HCT116 (cell line): ENCODE measurements at regions not wholly inside any gene's neighbourhood (a gene's known extent, or its start where the extent isn't known, plus 50 kb on each side); places are given as distances from the start of the nearest gene placed in this dataset.

Experiments
- ATAC-seq: fragments of 200-7000 bp; cut with Tn5 transposase; 2 replicates; pipeline ENCODE4 v1.9.1; 2020; ENCODE audit warnings: mild to moderate bottlenecking, moderate library complexity
- BruUV-seq: library from RNA; stranded (reverse); fragments of 400-500 nt; replicated peaks from 2 replicates; lab custom pipeline; 2021; lab: Mats Ljungman, UMichigan
- CTCF ChIA-PET: fragments of 300-600 bp; sonication (Branson Sonifier 250); formaldehyde crosslinking; loops from one replicate; lab custom pipeline; 2021; ENCODE audit warnings: antibody characterized with exemption; lab: Charles Lee
- POLR2A ChIA-PET: fragments of 300-600, 350-600 bp; sonication (Branson Sonifier 250); formaldehyde crosslinking; loops from one replicate; lab custom pipeline; 2021; ENCODE audit warnings: antibody characterized with exemption; lab: Charles Lee
- RAD21 ChIA-PET, 2 experiments: fragments of 300-600 bp; sonication (Branson Sonifier 250); formaldehyde crosslinking; loops; one replicate each; lab custom pipeline; 2023; ENCODE audit warnings: low total read pairs in 2 of 2; ENCODE audit not compliant: uncharacterized antibody in 2 of 2, unreplicated experiment in 2 of 2, low non-redundant PET in 1 of 2; lab: Charles Lee
- DNase-seq: peaks from one replicate; pipeline ENCODE4 v3.0.0-alpha.2; 2010; ENCODE audit warnings: low read depth, low spot score
- H2AFZ ChIP-seq: fragments of 200-600 bp; shearing (Covaris generic), sonication (generic); 2 replicates; pipeline ENCODE4 v1.6.1; 2017; ENCODE audit warnings: low read depth, mixed run types, mixed read lengths, antibody characterized with exemption, low read length; ENCODE audit not compliant: poor library complexity, severe bottlenecking
- H3K27ac ChIP-seq: 2 replicates; pipeline ENCODE4 v1.5.1; 2012; ENCODE audit warnings: low read depth, low read length
- H3K27me3 ChIP-seq: fragments of 200-600 bp; sonication (generic); 2 replicates; pipeline ENCODE4 v1.6.1; 2016; ENCODE audit warnings: mixed run types, low read length, mixed read lengths; ENCODE audit not compliant: insufficient read depth
- H3K36me3 ChIP-seq, 2 experiments: fragments of 200-500 bp in 1 of 2; fragments of 200-600 bp in 1 of 2; sonication (Bioruptor generic) in 1 of 2; sonication (generic) in 1 of 2; 2 replicates each; pipeline versions ENCODE4 v1.5.1 to v1.6.1; 2014 to 2016; ENCODE audit warnings: low read length in 2 of 2, inconsistent platforms in 1 of 2, mixed read lengths in 1 of 2, mixed run types in 1 of 2; ENCODE audit not compliant: insufficient read depth in 2 of 2, control insufficient read depth in 1 of 2
- H3K4me1 ChIP-seq, 2 experiments: fragments of 200-600 bp in 1 of 2; sonication (generic) in 1 of 2; 2 replicates each; pipeline versions ENCODE4 v1.5.1 to v1.6.1; 2012 to 2017; ENCODE audit warnings: low read length in 2 of 2, inconsistent platforms in 1 of 2, mild to moderate bottlenecking in 1 of 2, mixed read lengths in 1 of 2, mixed run types in 1 of 2, moderate library complexity in 1 of 2; ENCODE audit not compliant: insufficient read depth in 2 of 2, control insufficient read depth in 1 of 2
- H3K4me2 ChIP-seq: fragments of 200-600 bp; sonication (generic); 2 replicates; pipeline ENCODE4 v1.6.1; 2017; ENCODE audit warnings: mixed run types, low read length, mixed read lengths
- H3K4me3 ChIP-seq, 2 experiments: fragments of 200-600 bp in 1 of 2; sonication (generic) in 1 of 2; replicated peaks in 1 of 2; 2 replicates each; pipeline ENCODE4 v1.5.1; 2011 to 2016; ENCODE audit warnings: low read length in 2 of 2, control low read depth in 1 of 2, low read depth in 1 of 2, mild to moderate bottlenecking in 1 of 2, mixed read lengths in 1 of 2, mixed run types in 1 of 2
- H3K79me2 ChIP-seq: fragments of 200-600 bp; sonication (generic); 2 replicates; pipeline ENCODE4 v1.6.1; 2017; ENCODE audit warnings: mild to moderate bottlenecking, mixed run types, low read length, moderate library complexity, mixed read lengths; ENCODE audit not compliant: insufficient read depth
- H3K9ac ChIP-seq: fragments of 200-600 bp; sonication (generic); 2 replicates; pipeline ENCODE4 v1.6.1; 2016; ENCODE audit warnings: low read length, mixed read lengths
- H3K9me2 ChIP-seq: fragments of 200-600 bp; sonication (generic), shearing (Covaris generic); 2 replicates; pipeline ENCODE4 v1.6.1; 2017; ENCODE audit warnings: mixed run types, mild to moderate bottlenecking, moderate library complexity; ENCODE audit not compliant: insufficient read depth
- H3K9me3 ChIP-seq, 2 experiments: fragments of 200-500 bp in 1 of 2; fragments of 200-600 bp in 1 of 2; sonication (Bioruptor generic) in 1 of 2; sonication (generic) in 1 of 2; 2 replicates each; pipeline ENCODE4 v1.6.1; 2014 to 2017; ENCODE audit warnings: low read length in 2 of 2, mixed read lengths in 2 of 2, inconsistent platforms in 1 of 2, low read depth in 1 of 2, mild to moderate bottlenecking in 1 of 2, mixed run types in 1 of 2, moderate library complexity in 1 of 2; ENCODE audit not compliant: control insufficient read depth in 1 of 2, insufficient read depth in 1 of 2
- H4K20me1 ChIP-seq: fragments of 200-600 bp; sonication (generic), shearing (Covaris generic); 2 replicates; pipeline ENCODE4 v1.6.1; 2017; ENCODE audit warnings: mixed run types, mild to moderate bottlenecking, moderate library complexity; ENCODE audit not compliant: insufficient read depth
- CEBPB ChIP-seq: IDR thresholded peaks from 2 replicates; pipeline ENCODE4 v1.6.1; 2012; ENCODE audit warnings: low read depth
- EGR1 ChIP-seq: IDR thresholded peaks from 2 replicates; pipeline ENCODE4 v1.6.1; 2012; ENCODE audit warnings: low read depth
- ELF1 ChIP-seq: IDR thresholded peaks from 2 replicates; pipeline ENCODE4 v1.6.1; 2012; ENCODE audit warnings: low read depth, borderline replicate concordance
- EZH2phosphoT487 ChIP-seq: fragments of 200-600 bp; IDR thresholded peaks from 2 replicates; pipeline ENCODE4 v1.6.1; 2018; ENCODE audit warnings: antibody characterized with exemption, borderline replicate concordance
- FOSL1 ChIP-seq: IDR thresholded peaks from 2 replicates; pipeline ENCODE4 v1.6.1; 2012; ENCODE audit warnings: low read depth
- POLR2A ChIP-seq: IDR thresholded peaks from 2 replicates; pipeline ENCODE4 v1.7.0; 2011; ENCODE audit warnings: borderline replicate concordance; ENCODE audit not compliant: insufficient read depth, insufficient read length; ENCODE audit errors: extremely low read depth
- POLR2AphosphoS5 ChIP-seq: IDR thresholded peaks from 2 replicates; pipeline ENCODE4 v1.6.1; 2011; ENCODE audit warnings: mild to moderate bottlenecking, low read depth, low read length, moderate library complexity
- SP1 ChIP-seq: IDR thresholded peaks from 2 replicates; pipeline ENCODE4 v1.6.1; 2012; ENCODE audit warnings: low read depth
- SRF ChIP-seq: IDR thresholded peaks from 2 replicates; pipeline ENCODE4 v1.6.1; 2012; ENCODE audit warnings: low read depth
- TCF7L2 ChIP-seq: IDR thresholded peaks from 2 replicates; pipeline ENCODE4 v1.7.0; 2011; ENCODE audit warnings: borderline replicate concordance, inconsistent platforms; ENCODE audit not compliant: insufficient read depth, insufficient read length; ENCODE audit errors: extremely low read depth
- YY1 ChIP-seq: IDR thresholded peaks from 2 replicates; pipeline ENCODE4 v1.6.1; 2011; ENCODE audit warnings: low read length, low read depth, moderate library complexity, mild to moderate bottlenecking; ENCODE audit not compliant: insufficient replicate concordance; ENCODE audit errors: extremely low read depth
- ZBTB33 ChIP-seq: IDR thresholded peaks from 2 replicates; pipeline ENCODE4 v1.6.1; 2011; ENCODE audit warnings: mild to moderate bottlenecking, low read length, moderate library complexity; ENCODE audit not compliant: insufficient replicate concordance; ENCODE audit errors: extremely low read depth
- ZNF274 ChIP-seq: fragments of 200-500 bp; sonication (Bioruptor generic); IDR thresholded peaks from 2 replicates; pipeline ENCODE4 v1.6.1; 2014; ENCODE audit warnings: mild to moderate bottlenecking, low read depth, low read length, inconsistent platforms
- intact Hi-C: fragments of 100-400 bp; cut with micrococcal nuclease; formaldehyde crosslinking; loops from 2 replicates; pipeline ENCODE4 v1.10.0; 2022
- TF ChIP-seq, protein P1 (sequence below): IDR thresholded peaks from 2 replicates; pipeline ENCODE4 v1.6.1; 2012
- TF ChIP-seq, protein P2 (sequence below), 3 experiments: fragments of 200-600 bp in 1 of 3; sonication (generic) in 1 of 3; IDR thresholded peaks in 2 of 3; conservative IDR thresholded peaks in 1 of 3; 2 replicates each; pipeline ENCODE4 v1.5.1; 2012 to 2017; ENCODE audit warnings: low read depth in 2 of 3, low read length in 2 of 3, antibody characterized with exemption in 1 of 3, borderline replicate concordance in 1 of 3, control low read depth in 1 of 3, mild to moderate bottlenecking in 1 of 3, mixed read lengths in 1 of 3, mixed run types in 1 of 3, moderate library complexity in 1 of 3; ENCODE audit not compliant: insufficient read depth in 1 of 3
- TF ChIP-seq, protein P3 (sequence below): IDR thresholded peaks from 2 replicates; pipeline ENCODE4 v1.6.1; 2012

- no TSS peak for BruUV-seq
- no peaks in the 10 kb centered on the region for H3K4me1 ChIP-seq
- CTCF ChIA-PET = interaction anchor here (0.7 to 2.8 kb wide), 12 partner anchors 8 to 424 kb away, joined by 3 to 38 read pairs (median 5); no protein-coding TSS in a partner anchor
Observed at GRCh38 chr11:116640641-116641402, 132.0 kb downstream of the BUD13 start.

More at GRCh38 chr11:116640641-116641402, 132.0 kb downstream of the BUD13 start:
- H4K20me1 ChIP-seq = no peaks in the 10 kb centered on the region
- TF ChIP-seq YY1 = no peak
- TF ChIP-seq POLR2AphosphoS5 = no peak
- no peak for TF ChIP-seq POLR2A
- TF ChIP-seq EZH2phosphoT487 = no peak
- TF ChIP-seq TCF7L2 = no peak
- TF ChIP-seq ZBTB33 = no peak
- TF ChIP-seq FOSL1 = no peak
- no peak for TF ChIP-seq SRF
- no peak for TF ChIP-seq CEBPB
- TF ChIP-seq SP1 = no peak
- TF ChIP-seq EGR1 = no peak
- TF ChIP-seq, protein P1, sequence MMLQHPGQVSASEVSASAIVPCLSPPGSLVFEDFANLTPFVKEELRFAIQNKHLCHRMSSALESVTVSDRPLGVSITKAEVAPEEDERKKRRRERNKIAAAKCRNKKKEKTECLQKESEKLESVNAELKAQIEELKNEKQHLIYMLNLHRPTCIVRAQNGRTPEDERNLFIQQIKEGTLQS = no peak
- no peak for TF ChIP-seq ELF1
- TF ChIP-seq, protein P2, sequence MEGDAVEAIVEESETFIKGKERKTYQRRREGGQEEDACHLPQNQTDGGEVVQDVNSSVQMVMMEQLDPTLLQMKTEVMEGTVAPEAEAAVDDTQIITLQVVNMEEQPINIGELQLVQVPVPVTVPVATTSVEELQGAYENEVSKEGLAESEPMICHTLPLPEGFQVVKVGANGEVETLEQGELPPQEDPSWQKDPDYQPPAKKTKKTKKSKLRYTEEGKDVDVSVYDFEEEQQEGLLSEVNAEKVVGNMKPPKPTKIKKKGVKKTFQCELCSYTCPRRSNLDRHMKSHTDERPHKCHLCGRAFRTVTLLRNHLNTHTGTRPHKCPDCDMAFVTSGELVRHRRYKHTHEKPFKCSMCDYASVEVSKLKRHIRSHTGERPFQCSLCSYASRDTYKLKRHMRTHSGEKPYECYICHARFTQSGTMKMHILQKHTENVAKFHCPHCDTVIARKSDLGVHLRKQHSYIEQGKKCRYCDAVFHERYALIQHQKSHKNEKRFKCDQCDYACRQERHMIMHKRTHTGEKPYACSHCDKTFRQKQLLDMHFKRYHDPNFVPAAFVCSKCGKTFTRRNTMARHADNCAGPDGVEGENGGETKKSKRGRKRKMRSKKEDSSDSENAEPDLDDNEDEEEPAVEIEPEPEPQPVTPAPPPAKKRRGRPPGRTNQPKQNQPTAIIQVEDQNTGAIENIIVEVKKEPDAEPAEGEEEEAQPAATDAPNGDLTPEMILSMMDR (IDR thresholded peaks at IDR 0.05 in 2 of 3, conservative IDR thresholded peaks at IDR 0.05 in 1 of 3; ENCODE audit: borderline replicate concordance in 1 of 3, insufficient read depth in 1 of 3, low read depth in 2 of 3, low read length in 2 of 3) = no peak
- no peak for TF ChIP-seq ZNF274
- TF ChIP-seq, protein P3, sequence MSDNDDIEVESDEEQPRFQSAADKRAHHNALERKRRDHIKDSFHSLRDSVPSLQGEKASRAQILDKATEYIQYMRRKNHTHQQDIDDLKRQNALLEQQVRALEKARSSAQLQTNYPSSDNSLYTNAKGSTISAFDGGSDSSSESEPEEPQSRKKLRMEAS = no peak
- TF ChIP-seq, all 23 proteins: peak for 0
- no peaks in the 10 kb centered on the region for H3K9me2 ChIP-seq
- no peak for ATAC-seq
- H2AFZ ChIP-seq = no peak overlapping the region
- no peak overlapping the region for H3K4me2 ChIP-seq
- no peak for DNase-seq
- H3K27me3 ChIP-seq = peaks cover 38% of the 10 kb centered on the region
- H3K27ac ChIP-seq = no peak overlapping the region
- no peaks in the 10 kb centered on the region for H3K9me3 ChIP-seq
- H3K36me3 ChIP-seq = no peaks in the 10 kb centered on the region
- H3K9ac ChIP-seq = no peak overlapping the region
- H3K79me2 ChIP-seq = no peaks in the 10 kb centered on the region
- intact Hi-C loops = loop anchor here (1.0 to 10.0 kb wide), 4 partner anchors 127 to 426 kb away; no protein-coding TSS in a partner anchor
- H3K4me3 ChIP-seq = no peak overlapping the region
- RAD21 ChIA-PET = interaction anchor here (1.0 to 1.8 kb wide), 3 partner anchors 51 to 127 kb away, joined by 4 to 13 read pairs (median 4); no protein-coding TSS in a partner anchor
- POLR2A ChIA-PET = no interaction called here
